Neural cell (in vitro differentiated cells): ENCODE measurements at regions not wholly inside any gene's neighbourhood (a gene's known extent, or its start where the extent isn't known, plus 50 kb on each side); places are given as distances from the start of the nearest gene placed in this dataset.

Experiments used
- H2AFZ ChIP-seq: fragments of 200-600, 300-800 bp; sonication (generic), shearing (Covaris generic); 2 replicates; pipeline ENCODE4 v1.6.0; 2014; ENCODE audit warnings: low read depth, mild to moderate bottlenecking, antibody characterized with exemption, low read length, moderate library complexity
- H3F3A ChIP-seq: fragments of 200-600 bp; shearing (Covaris generic); 2 replicates; pipeline ENCODE4 v1.6.1; 2016; ENCODE audit warnings: mild to moderate bottlenecking, moderate library complexity, mixed read lengths, antibody characterized with exemption, low read length; ENCODE audit not compliant: insufficient read depth, poor library complexity, severe bottlenecking
- H3K27ac ChIP-seq: fragments of 200-600, 300-800 bp; sonication (generic), shearing (Covaris generic); 2 replicates; pipeline ENCODE4 v1.5.1; 2014; ENCODE audit warnings: mild to moderate bottlenecking, low read length, moderate library complexity
- H3K27me3 ChIP-seq: fragments of 300-800, 200-600 bp; sonication (generic), shearing (Covaris generic); 2 replicates; pipeline ENCODE4 v1.6.0; 2014; ENCODE audit warnings: mild to moderate bottlenecking, low read depth, low read length, moderate library complexity; ENCODE audit not compliant: insufficient read depth
- H3K36me3 ChIP-seq: fragments of 300-800, 200-600 bp; sonication (generic), shearing (Covaris generic); 2 replicates; pipeline ENCODE4 v1.5.1; 2014; ENCODE audit warnings: mild to moderate bottlenecking, antibody characterized with exemption, low read length, moderate library complexity; ENCODE audit not compliant: insufficient read depth
- H3K4me2 ChIP-seq: fragments of 300-800, 200-600 bp; sonication (generic), shearing (Covaris generic); 2 replicates; pipeline ENCODE4 v1.6.0; 2014; ENCODE audit warnings: mild to moderate bottlenecking, low read length
- H3K4me3 ChIP-seq: fragments of 300-800, 200-600 bp; sonication (generic), shearing (Covaris generic); 2 replicates; pipeline ENCODE4 v1.5.1; 2014; ENCODE audit warnings: mild to moderate bottlenecking, low read length, moderate library complexity
- H3K79me2 ChIP-seq: fragments of 200-600 bp; shearing (Covaris generic); replicated peaks from 2 replicates; pipeline ENCODE4 v1.6.0; 2014; ENCODE audit warnings: mild to moderate bottlenecking, low read length, moderate library complexity; ENCODE audit not compliant: insufficient read depth
- H3K9ac ChIP-seq: fragments of 300-800, 200-600 bp; sonication (generic), shearing (Covaris generic); 2 replicates; pipeline ENCODE4 v1.6.1; 2016; ENCODE audit warnings: mild to moderate bottlenecking, low read length, mixed read lengths
- H3K9me2 ChIP-seq: fragments of 200-600 bp; shearing (Covaris generic); 2 replicates; pipeline ENCODE4 v1.6.1; 2016; ENCODE audit warnings: mild to moderate bottlenecking, low read length, mixed read lengths; ENCODE audit not compliant: insufficient read depth
- H3K9me3 ChIP-seq: fragments of 200-600, 300-800 bp; sonication (generic), shearing (Covaris generic); 2 replicates; pipeline ENCODE4 v1.6.1; 2016; ENCODE audit warnings: mild to moderate bottlenecking, mixed run types, low read length, moderate library complexity, mixed read lengths
- H4K20me1 ChIP-seq: fragments of 200-600 bp; shearing (Covaris generic); 2 replicates; pipeline ENCODE4 v1.6.1; 2016; ENCODE audit warnings: mild to moderate bottlenecking, mixed run types; ENCODE audit not compliant: insufficient read depth
- EP300 ChIP-seq: fragments of 450-650 bp; conservative IDR thresholded peaks from 2 replicates; pipeline ENCODE4 v1.6.1; 2014; ENCODE audit warnings: antibody characterized with exemption, mild to moderate bottlenecking, moderate library complexity; ENCODE audit not compliant: poor library complexity, severe bottlenecking
- EZH2 ChIP-seq: fragments of 200-600, 300-800 bp; shearing (Covaris generic), sonication (generic); IDR thresholded peaks from 2 replicates; pipeline ENCODE4 v1.6.1; 2014; ENCODE audit warnings: antibody characterized with exemption, low read length, borderline replicate concordance, mild to moderate bottlenecking; ENCODE audit not compliant: insufficient read depth, poor library complexity, severe bottlenecking
- MXI1 ChIP-seq: fragments of 450-650 bp; conservative IDR thresholded peaks from 2 replicates; pipeline ENCODE4 v1.6.1; 2014; ENCODE audit warnings: antibody characterized with exemption, mild to moderate bottlenecking; ENCODE audit not compliant: poor library complexity, severe bottlenecking
- POLR2AphosphoS5 ChIP-seq: IDR thresholded peaks from 2 replicates; pipeline ENCODE4 v1.6.1; 2012
- RAD21 ChIP-seq: fragments of 450-650 bp; conservative IDR thresholded peaks from 2 replicates; pipeline ENCODE4 v1.6.1; 2014; ENCODE audit warnings: antibody characterized with exemption, mild to moderate bottlenecking, moderate library complexity
- SMC3 ChIP-seq: fragments of 450-650 bp; conservative IDR thresholded peaks from 2 replicates; pipeline ENCODE4 v1.6.1; 2014; ENCODE audit warnings: antibody characterized with exemption, mild to moderate bottlenecking, moderate library complexity; ENCODE audit not compliant: poor library complexity
- TAF1 ChIP-seq: IDR thresholded peaks from 2 replicates; pipeline ENCODE4 v1.6.1; 2012; ENCODE audit warnings: low read depth
- TF ChIP-seq, protein P1 (sequence below): fragments of 450-650 bp; IDR thresholded peaks from 2 replicates; pipeline ENCODE4 v1.5.1; 2014; ENCODE audit warnings: antibody characterized with exemption, mild to moderate bottlenecking, moderate library complexity; ENCODE audit not compliant: poor library complexity, severe bottlenecking
- TF ChIP-seq, protein P2 (sequence below): IDR thresholded peaks from 2 replicates; pipeline ENCODE4 v1.6.1; 2012; ENCODE audit warnings: borderline replicate concordance

GRCh38 chr2:239846789-239847676 lies 178.1 kb downstream of the NDUFA10 start:
- Histone ChIP-seq H3K27me3 (no peaks in the 10 kb centered on the region), H3K9me2 (no peaks in the 10 kb centered on the region), H3K9ac (no peak overlapping the region), H3K36me3 (no peaks in the 10 kb centered on the region), H3K4me3 (no peak overlapping the region), H2AFZ (no peak overlapping the region), H3K4me2 (no peak overlapping the region), H4K20me1 (no peaks in the 10 kb centered on the region), H3K9me3 (no peaks in the 10 kb centered on the region), H3K79me2 (no peaks in the 10 kb centered on the region), H3F3A (no peaks in the 10 kb centered on the region), H3K27ac (no peak overlapping the region)
- no peak for TF ChIP-seq SMC3
- TF ChIP-seq RAD21, result no peak
- no peak for TF ChIP-seq POLR2AphosphoS5
- no peak for TF ChIP-seq EZH2
- TF ChIP-seq MXI1, result no peak
- TF ChIP-seq TAF1, result no peak
- TF ChIP-seq, protein P1, sequence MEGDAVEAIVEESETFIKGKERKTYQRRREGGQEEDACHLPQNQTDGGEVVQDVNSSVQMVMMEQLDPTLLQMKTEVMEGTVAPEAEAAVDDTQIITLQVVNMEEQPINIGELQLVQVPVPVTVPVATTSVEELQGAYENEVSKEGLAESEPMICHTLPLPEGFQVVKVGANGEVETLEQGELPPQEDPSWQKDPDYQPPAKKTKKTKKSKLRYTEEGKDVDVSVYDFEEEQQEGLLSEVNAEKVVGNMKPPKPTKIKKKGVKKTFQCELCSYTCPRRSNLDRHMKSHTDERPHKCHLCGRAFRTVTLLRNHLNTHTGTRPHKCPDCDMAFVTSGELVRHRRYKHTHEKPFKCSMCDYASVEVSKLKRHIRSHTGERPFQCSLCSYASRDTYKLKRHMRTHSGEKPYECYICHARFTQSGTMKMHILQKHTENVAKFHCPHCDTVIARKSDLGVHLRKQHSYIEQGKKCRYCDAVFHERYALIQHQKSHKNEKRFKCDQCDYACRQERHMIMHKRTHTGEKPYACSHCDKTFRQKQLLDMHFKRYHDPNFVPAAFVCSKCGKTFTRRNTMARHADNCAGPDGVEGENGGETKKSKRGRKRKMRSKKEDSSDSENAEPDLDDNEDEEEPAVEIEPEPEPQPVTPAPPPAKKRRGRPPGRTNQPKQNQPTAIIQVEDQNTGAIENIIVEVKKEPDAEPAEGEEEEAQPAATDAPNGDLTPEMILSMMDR, result no peak
- no peak for TF ChIP-seq EP300

- H3K79me2 ChIP-seq, result no peaks in the 10 kb centered on the region
- H3K9ac ChIP-seq, result no peak overlapping the region
- no peak overlapping the region for H3K4me3 ChIP-seq
- no peaks in the 10 kb centered on the region for H3F3A ChIP-seq
- no peaks in the 10 kb centered on the region for H3K9me2 ChIP-seq
- no peaks in the 10 kb centered on the region for H3K27me3 ChIP-seq
- H3K27ac ChIP-seq, result no peak overlapping the region
- TF ChIP-seq, protein P1, result no peak
- TF ChIP-seq EP300, result no peak
- TF ChIP-seq SMC3, result no peak
- TF ChIP-seq MXI1, result no peak
- TF ChIP-seq, protein P2, sequence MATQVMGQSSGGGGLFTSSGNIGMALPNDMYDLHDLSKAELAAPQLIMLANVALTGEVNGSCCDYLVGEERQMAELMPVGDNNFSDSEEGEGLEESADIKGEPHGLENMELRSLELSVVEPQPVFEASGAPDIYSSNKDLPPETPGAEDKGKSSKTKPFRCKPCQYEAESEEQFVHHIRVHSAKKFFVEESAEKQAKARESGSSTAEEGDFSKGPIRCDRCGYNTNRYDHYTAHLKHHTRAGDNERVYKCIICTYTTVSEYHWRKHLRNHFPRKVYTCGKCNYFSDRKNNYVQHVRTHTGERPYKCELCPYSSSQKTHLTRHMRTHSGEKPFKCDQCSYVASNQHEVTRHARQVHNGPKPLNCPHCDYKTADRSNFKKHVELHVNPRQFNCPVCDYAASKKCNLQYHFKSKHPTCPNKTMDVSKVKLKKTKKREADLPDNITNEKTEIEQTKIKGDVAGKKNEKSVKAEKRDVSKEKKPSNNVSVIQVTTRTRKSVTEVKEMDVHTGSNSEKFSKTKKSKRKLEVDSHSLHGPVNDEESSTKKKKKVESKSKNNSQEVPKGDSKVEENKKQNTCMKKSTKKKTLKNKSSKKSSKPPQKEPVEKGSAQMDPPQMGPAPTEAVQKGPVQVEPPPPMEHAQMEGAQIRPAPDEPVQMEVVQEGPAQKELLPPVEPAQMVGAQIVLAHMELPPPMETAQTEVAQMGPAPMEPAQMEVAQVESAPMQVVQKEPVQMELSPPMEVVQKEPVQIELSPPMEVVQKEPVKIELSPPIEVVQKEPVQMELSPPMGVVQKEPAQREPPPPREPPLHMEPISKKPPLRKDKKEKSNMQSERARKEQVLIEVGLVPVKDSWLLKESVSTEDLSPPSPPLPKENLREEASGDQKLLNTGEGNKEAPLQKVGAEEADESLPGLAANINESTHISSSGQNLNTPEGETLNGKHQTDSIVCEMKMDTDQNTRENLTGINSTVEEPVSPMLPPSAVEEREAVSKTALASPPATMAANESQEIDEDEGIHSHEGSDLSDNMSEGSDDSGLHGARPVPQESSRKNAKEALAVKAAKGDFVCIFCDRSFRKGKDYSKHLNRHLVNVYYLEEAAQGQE, result no peak
- TF ChIP-seq RAD21, result no peak
- TF ChIP-seq POLR2AphosphoS5, result no peak
- TF ChIP-seq TAF1, result no peak
- no peak for TF ChIP-seq EZH2
- H2AFZ ChIP-seq, result no peak overlapping the region
- no peaks in the 10 kb centered on the region for H3K9me3 ChIP-seq
- no peaks in the 10 kb centered on the region for H3K36me3 ChIP-seq
- no peaks in the 10 kb centered on the region for H4K20me1 ChIP-seq
- no peak overlapping the region for H3K4me2 ChIP-seq
Measured at GRCh38 chr2:239845968-239846367, 179.2 kb downstream of the NDUFA10 start.
